IPS DF 6.9 (cell line): ENCODE measurements at regions not wholly inside any gene's neighbourhood (a gene's known extent, or its start where the extent isn't known, plus 50 kb on each side); places are given as distances from the start of the nearest gene placed in this dataset.
A peak's percentile ranks its signal among the peaks of the same experiment; 100 is the strongest.

Experiments used
- DNase-seq: peaks from one replicate; pipeline ENCODE4 v3.0.0-alpha.2; 2013; ENCODE audit warnings: low read depth, low spot score
- H3K27ac ChIP-seq: one replicate; pipeline ENCODE4 v1.5.1; 2013; ENCODE audit warnings: low read length, control low read depth
- H3K27me3 ChIP-seq: 2 replicates; pipeline ENCODE4 v1.6.1; 2013; ENCODE audit warnings: mild to moderate bottlenecking, low read length; ENCODE audit not compliant: control insufficient read depth, insufficient read depth
- H3K36me3 ChIP-seq: 2 replicates; pipeline ENCODE4 v1.6.1; 2013; ENCODE audit warnings: low read length; ENCODE audit not compliant: control insufficient read depth, insufficient read depth
- H3K4me1 ChIP-seq: 2 replicates; pipeline ENCODE4 v1.6.1; 2013; ENCODE audit warnings: low read length; ENCODE audit not compliant: control insufficient read depth, insufficient read depth
- H3K4me3 ChIP-seq: 2 replicates; pipeline ENCODE4 v1.5.1; 2013; ENCODE audit warnings: mild to moderate bottlenecking, low read length
- H3K9me3 ChIP-seq: 2 replicates; pipeline ENCODE4 v1.6.1; 2013; ENCODE audit warnings: low read length, inconsistent platforms; ENCODE audit not compliant: control insufficient read depth, insufficient read depth
- WGBS: extraction: QIAGEN DNeasy Blood & Tissue Kit; methylation state at CpG from one replicate; pipeline ENCODE4 v1.1.7; 2013; ENCODE audit warnings: mixed read lengths, missing lambda C conversion rate; ENCODE audit not compliant: insufficient read length, insufficient coverage; 5-methylcytosine and 5-hydroxymethylcytosine counted together

GRCh38 chr4:82057990-82058544 is 315.7 kb downstream of the HNRNPD start:
- no peaks in the 10 kb centered on the region; the same call in 1 of the 2 replicates for H3K9me3 ChIP-seq
- H3K27me3 ChIP-seq, result no peaks in the 10 kb centered on the region
- no peaks in the 10 kb centered on the region for H3K4me1 ChIP-seq
- WGBS, result no CpG with 5 or more reads among the region's 1 CpG
- no peak overlapping the region for H3K4me3 ChIP-seq
- H3K36me3 ChIP-seq, result no peaks in the 10 kb centered on the region
- DNase-seq, result no peak
- no peak overlapping the region for H3K27ac ChIP-seq

GRCh38 chr4:82055156-82055555 is 318.6 kb downstream of the HNRNPD start:
- Histone ChIP-seq H3K4me1 (no peaks in the 10 kb centered on the region), H3K27me3 (no peaks in the 10 kb centered on the region), H3K27ac (no peak overlapping the region), H3K4me3 (no peak overlapping the region), H3K36me3 (no peaks in the 10 kb centered on the region), H3K9me3 (no peaks in the 10 kb centered on the region)
- no peak for DNase-seq
- WGBS, result no CpG with 5 or more reads among the region's 1 CpG

- no peaks in the 10 kb centered on the region for H3K9me3 ChIP-seq
- H3K4me1 ChIP-seq, result no peaks in the 10 kb centered on the region
- no peaks in the 10 kb centered on the region for H3K27me3 ChIP-seq
- no peak overlapping the region for H3K27ac ChIP-seq
- no peaks in the 10 kb centered on the region for H3K36me3 ChIP-seq
- H3K4me3 ChIP-seq, result no peak overlapping the region
- no peak for DNase-seq
- no CpG with 5 or more reads among the region's 2 CpGs for whole genome bisulfite sequencing
These were observed 320.4 kb downstream of the HNRNPD start for GRCh38 chr4:82053396-82053795.

- Histone ChIP-seq H3K36me3 (no peaks in the 10 kb centered on the region), H3K9me3 (no peaks in the 10 kb centered on the region), H3K27ac (no peak overlapping the region), H3K27me3 (no peaks in the 10 kb centered on the region), H3K4me3 (no peak overlapping the region), H3K4me1 (no peaks in the 10 kb centered on the region)
- DNase-seq, result no peak
- no CpG with 5 or more reads among the region's 2 CpGs for WGBS
These were observed 323.0 kb downstream of the HNRNPD start for GRCh38 chr4:82050796-82051195.

GRCh38 chr4:82049294-82049693 is 324.5 kb downstream of the HNRNPD start:
- H3K4me3 ChIP-seq, result no peak overlapping the region
- H3K4me1 ChIP-seq, result no peaks in the 10 kb centered on the region
- H3K9me3 ChIP-seq, result no peaks in the 10 kb centered on the region
- H3K27ac ChIP-seq, result no peak overlapping the region
- H3K27me3 ChIP-seq, result no peaks in the 10 kb centered on the region
- WGBS, result no CpG with 5 or more reads among the region's 1 CpG
- H3K36me3 ChIP-seq, result no peaks in the 10 kb centered on the region
- no peak for DNase-seq

DNA sequence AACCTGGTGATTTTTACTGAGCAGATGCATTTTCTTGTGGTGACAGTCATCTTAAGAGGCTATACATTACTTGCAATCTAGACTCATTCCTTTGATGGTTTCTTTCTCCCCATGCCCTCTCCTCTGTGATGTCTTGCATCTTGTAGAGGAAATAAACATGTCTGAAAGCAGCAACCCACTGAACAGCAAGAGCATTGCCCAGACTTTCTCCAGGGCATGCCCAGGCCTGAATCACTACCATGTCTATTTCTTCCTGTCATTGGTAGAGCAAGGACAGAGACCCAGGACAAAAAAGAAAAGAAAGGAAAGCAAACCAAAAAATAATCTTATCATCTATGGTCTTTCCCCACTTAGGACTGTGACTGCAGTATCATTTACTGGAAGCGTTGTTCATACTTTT is 326.1 kb downstream of the HNRNPD start:
- Histone ChIP-seq H3K27me3 (peaks cover 4% of the 10 kb centered on the region; the same call in 1 of the 2 replicates), H3K4me3 (no peak overlapping the region), H3K4me1 (peaks cover under 1% of the 10 kb centered on the region; the same call in 1 of the 2 replicates), H3K9me3 (no peaks in the 10 kb centered on the region), H3K36me3 (no peaks in the 10 kb centered on the region), H3K27ac (no peak overlapping the region)
- no peak for DNase-seq
- no CpG with 5 or more reads among the region's 1 CpG for WGBS

GRCh38 chr4:82046796-82047195 is 327.0 kb downstream of the HNRNPD start:
- Histone ChIP-seq H3K9me3 (no peaks in the 10 kb centered on the region), H3K4me1 (peaks cover 2% of the 10 kb centered on the region; the same call in 1 of the 2 replicates), H3K36me3 (no peaks in the 10 kb centered on the region; the same call in 1 of the 2 replicates), H3K4me3 (no peak overlapping the region), H3K27me3 (peaks cover 12% of the 10 kb centered on the region), H3K27ac (no peak overlapping the region)
- no peak for DNase-seq
- WGBS, result no CpG with 5 or more reads among the region's 2 CpGs

- Histone ChIP-seq H3K4me1 (peaks cover 2% of the 10 kb centered on the region; the same call in 1 of the 2 replicates), H3K9me3 (no peaks in the 10 kb centered on the region), H3K27me3 (peaks cover 12% of the 10 kb centered on the region), H3K36me3 (no peaks in the 10 kb centered on the region; the same call in 1 of the 2 replicates), H3K27ac (no peak overlapping the region), H3K4me3 (no peak overlapping the region)
- DNase-seq, result no peak
- WGBS, result no CpG with 5 or more reads among the region's 5 CpGs
These were observed 328.5 kb downstream of the HNRNPD start for GRCh38 chr4:82045267-82045666.

DNA sequence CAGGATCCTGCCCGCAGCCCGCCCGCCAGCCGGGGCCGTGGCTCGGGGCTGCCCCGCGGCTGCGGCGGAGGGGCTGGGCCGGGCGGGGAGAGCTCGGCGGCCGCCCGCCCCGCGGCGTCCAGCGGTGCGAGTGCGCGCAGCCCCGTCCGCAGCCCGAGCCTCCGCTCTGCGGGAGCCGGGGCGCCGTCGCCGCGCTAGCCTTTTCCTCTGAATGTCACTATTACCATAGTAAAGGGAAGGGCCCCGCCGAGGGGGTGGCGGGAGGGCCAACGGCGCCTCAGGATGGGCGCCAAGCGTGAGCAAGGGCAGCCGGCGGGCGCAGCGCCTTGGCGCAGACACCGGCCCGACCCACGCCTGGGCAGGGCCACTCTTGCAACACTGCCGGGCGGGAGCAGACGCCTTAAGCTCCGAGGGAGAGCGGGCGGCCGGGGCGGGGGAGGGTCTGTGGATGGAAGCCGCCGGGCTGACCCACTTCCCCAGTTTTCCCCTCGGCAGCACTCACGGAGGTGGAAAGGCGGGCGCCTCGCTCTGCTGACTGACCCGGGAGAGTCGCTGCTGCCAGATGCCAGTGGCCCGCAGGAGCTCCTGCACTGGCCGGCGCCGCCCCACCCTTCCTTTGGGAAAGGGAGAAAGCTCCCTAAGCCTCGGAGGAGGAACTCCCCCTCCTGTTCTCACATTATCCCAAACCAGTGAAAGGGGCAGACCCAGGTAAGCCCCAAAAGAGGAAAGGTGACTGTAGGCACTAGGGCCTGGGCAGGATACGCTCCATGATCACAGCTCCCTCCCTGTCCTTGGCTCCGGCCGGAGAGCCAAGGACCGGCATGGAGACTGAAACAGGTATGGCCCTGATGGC is 329.4 kb downstream of the HNRNPD start:
- Histone ChIP-seq H3K4me1 (peaks cover 2% of the 10 kb centered on the region; the same call in 1 of the 2 replicates), H3K9me3 (no peaks in the 10 kb centered on the region), H3K4me3 (peak overlapping the region; percentile 80; the same call in 1 of the 2 replicates), H3K27ac (no peak overlapping the region), H3K36me3 (no peaks in the 10 kb centered on the region; the same call in 1 of the 2 replicates), H3K27me3 (peaks cover 12% of the 10 kb centered on the region)
- no CpG with 5 or more reads among the region's 75 CpGs for WGBS
- peak; percentile 33 for DNase-seq

- Histone ChIP-seq H3K27me3 (peaks cover 12% of the 10 kb centered on the region), H3K36me3 (no peaks in the 10 kb centered on the region; the same call in 1 of the 2 replicates), H3K27ac (no peak overlapping the region), H3K4me1 (peaks cover 2% of the 10 kb centered on the region; the same call in 1 of the 2 replicates), H3K9me3 (no peaks in the 10 kb centered on the region), H3K4me3 (peak overlapping the region; percentile 80; the same call in 1 of the 2 replicates)
- DNase-seq, result no peak
- WGBS, result no CpG with 5 or more reads among the region's 18 CpGs
These were observed 330.0 kb downstream of the HNRNPD start for GRCh38 chr4:82043809-82044137.
